Keratinocyte (primary cell): ENCODE measurements at regions not wholly inside any gene's neighbourhood (a gene's known extent, or its start where the extent isn't known, plus 50 kb on each side); places are given as distances from the start of the nearest gene placed in this dataset.

Source experiments
- CTCF ChIP-seq, 3 experiments: IDR thresholded peaks in 1 of 3; conservative IDR thresholded peaks in 1 of 3; optimal IDR thresholded peaks in 1 of 3; 2 replicates in 2 of 3; 3 replicates in 1 of 3; pipeline versions ENCODE3 to v1.5.1; 2011; ENCODE audit warnings: low read length in 3 of 3, mild to moderate bottlenecking in 3 of 3, moderate library complexity in 2 of 3, control low read depth in 1 of 3, inconsistent platforms in 1 of 3; ENCODE audit not compliant: insufficient read depth in 2 of 3; ENCODE audit errors: extremely low read depth in 1 of 3
- EZH2 ChIP-seq: IDR thresholded peaks from one replicate; pipeline ENCODE4 v1.6.1; 2012; ENCODE audit warnings: inconsistent platforms, mild to moderate bottlenecking, low read length, moderate library complexity

GRCh38 chr3:135694142-135694541, 271.4 kb upstream of the PPP2R3A start:
- TF ChIP-seq CTCF (optimal IDR thresholded peaks at IDR 0.05 in 1 of 3, IDR thresholded peaks at IDR 0.05 in 1 of 3, conservative IDR thresholded peaks at IDR 0.05 in 1 of 3; ENCODE audit: extremely low read depth in 1 of 3, insufficient read depth in 2 of 3, low read length in 3 of 3) (no peak), EZH2 (no peak)
